ENCODE measurements at regions not wholly inside any gene's neighbourhood (a gene's known extent, or its start where the extent isn't known, plus 50 kb on each side); places are given as distances from the start of the nearest gene placed in this dataset.
"Not testable (repeated sequence)": the region's sequence is repeated elsewhere in the genome, so short reads cannot be mapped to it uniquely, and the experiment has no call there.

DNA sequence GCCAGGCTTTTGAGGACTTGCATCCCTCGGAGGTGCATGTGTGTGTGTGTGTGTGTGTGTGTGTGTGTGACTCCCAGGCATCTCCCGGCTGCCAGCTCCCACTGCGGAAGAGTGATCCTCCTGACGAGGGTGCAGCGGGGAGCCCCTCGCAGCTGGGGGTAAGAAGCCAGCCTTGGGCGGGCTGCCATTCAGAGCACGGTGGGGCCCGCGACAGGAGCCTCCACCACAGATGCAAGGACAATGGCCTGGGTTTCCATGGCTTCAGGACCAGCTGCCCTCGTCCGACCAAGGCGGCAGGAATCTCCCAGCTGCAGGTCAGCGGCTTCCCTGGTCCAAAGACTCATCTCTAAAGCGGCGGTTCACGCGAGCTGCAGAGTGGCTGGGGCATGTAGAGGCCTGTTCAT lies 908.5 kb downstream of the BRD1 start:
- Histone ChIP-seq H3K4me3 (no peak overlapping the region), H3K27ac (no peak overlapping the region), H3K9me3 (no peaks in the 10 kb centered on the region), H3K4me1 (no peaks in the 10 kb centered on the region), H3K27me3 (peaks cover 0 to 64% (median 0%) of the 10 kb centered on the region in 4 donors), H3K36me3 (no peaks in the 10 kb centered on the region)
- intact Hi-C loops (cut with DNase I), result no loop called here
- no peak for DNase-seq
- WGBS, 2 donors, result 24 to 61% methylated on average over 8 to 11 of the region's 18 CpGs
- TF ChIP-seq POLR2A (IDR thresholded peaks at IDR 0.05) (no peak), CTCF (IDR thresholded peaks at IDR 0.05) (no peak)

DNA sequence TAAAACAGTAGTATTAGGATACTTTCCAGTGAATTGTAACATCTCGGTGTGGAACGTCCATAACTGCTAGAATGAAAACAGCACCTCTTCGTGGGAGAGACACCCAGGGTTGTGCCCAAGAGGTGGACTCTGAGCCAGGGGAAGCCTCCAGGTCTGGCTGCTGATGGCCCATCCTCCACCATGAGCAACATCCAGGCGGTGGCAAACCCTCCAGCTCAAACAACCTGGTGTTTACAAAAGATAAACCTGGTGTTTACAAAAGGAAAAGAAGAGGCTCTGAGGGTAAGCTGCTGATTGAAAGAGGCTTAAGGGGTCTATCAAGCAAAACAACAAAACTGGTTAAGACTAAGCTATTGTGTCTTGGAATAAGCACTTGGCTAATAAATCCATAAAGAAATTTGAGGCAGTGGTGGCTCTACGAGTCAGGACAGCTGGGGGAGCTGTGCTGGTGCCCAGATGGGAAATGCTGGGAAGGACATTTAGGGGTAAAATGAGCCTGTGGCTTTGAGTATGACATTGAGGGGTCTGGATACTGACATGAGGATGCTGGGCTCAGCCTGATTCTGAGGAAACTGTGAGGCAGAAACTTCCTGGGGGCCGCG lies 909.0 kb downstream of the BRD1 start:
- no peak for TF ChIP-seq CTCF (IDR thresholded peaks at IDR 0.05)
- TF ChIP-seq POLR2A (IDR thresholded peaks at IDR 0.05), result no peak
- Histone ChIP-seq H3K4me3 (no peak overlapping the region), H3K36me3 (no peaks in the 10 kb centered on the region), H3K4me1 (no peaks in the 10 kb centered on the region), H3K27me3 (peaks cover 0 to 64% (median 0%) of the 10 kb centered on the region in 4 donors), H3K27ac (no peak overlapping the region), H3K9me3 (no peaks in the 10 kb centered on the region)
- intact Hi-C loops (cut with DNase I), result no loop called here
- no peak for DNase-seq
- WGBS, 2 donors, result 33 to 55% methylated on average over 5 to 7 of the region's 7 CpGs

DNA sequence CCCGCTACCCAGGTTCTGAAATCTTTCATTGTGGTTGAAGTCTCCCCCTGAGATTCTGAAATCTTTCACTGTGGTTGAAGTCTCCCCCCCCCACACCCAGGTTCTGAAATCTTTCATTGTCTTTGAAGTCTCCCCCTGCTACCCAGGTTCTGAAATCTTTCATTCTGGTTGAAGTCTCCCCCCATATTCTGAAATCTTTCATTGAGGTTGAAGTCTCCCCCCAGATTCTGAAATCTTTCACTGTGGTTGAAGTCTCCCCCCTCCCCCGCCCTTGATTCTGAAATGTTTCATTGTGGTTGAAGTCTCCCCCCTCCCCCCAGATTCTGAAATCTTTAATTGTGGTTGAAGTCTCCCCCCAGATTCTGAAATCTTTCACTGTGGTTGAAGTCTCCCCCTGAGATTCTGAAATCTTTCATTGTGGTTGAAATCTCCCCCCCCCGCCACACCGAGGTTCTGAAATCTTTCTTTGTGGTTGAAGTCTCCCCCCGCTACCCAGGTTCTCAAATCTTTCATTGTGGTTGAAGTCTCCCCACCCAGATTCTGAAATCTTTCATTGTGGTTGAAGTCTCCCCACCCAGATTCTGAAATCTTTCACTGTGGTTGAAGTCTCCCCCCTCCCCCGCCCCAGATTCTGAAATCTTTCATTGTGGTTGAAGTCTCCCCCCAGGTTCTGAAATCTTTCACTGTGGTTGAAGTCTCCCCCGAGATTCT lies 915.2 kb downstream of the BRD1 start:
- H3K27me3 ChIP-seq, result peaks cover 0 to 25% (median 0%) of the 10 kb centered on the region in 4 donors
- H3K27ac ChIP-seq; H3K4me1 ChIP-seq; DNase-seq; H3K9me3 ChIP-seq; H3K4me3 ChIP-seq; intact Hi-C loops (cut with DNase I); H3K36me3 ChIP-seq: not testable (repeated sequence)
- WGBS, 2 donors, result 57 to 58% methylated on average over 5 to 6 of the region's 7 CpGs

DNA sequence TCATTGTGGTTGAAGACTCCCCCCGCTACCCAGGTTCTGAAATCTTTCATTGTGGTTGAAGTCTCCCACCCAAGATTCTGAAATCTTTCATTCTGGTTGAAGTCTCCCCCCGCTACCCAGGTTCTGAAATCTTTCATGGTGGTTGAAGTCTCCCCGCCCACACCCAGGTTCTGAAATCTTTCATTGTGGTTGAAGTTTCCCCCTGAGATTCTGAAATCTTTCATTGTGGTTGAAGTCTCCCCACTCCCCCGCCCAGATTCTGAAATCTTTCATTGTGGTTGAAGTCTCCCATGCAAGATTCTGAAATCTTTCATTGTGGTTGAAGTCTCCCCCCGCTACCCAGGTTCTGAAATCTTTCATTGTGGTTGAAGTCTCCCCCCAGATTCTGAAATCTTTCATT lies 916.0 kb downstream of the BRD1 start:
- H3K36me3 ChIP-seq; intact Hi-C loops (cut with DNase I); H3K4me3 ChIP-seq; H3K9me3 ChIP-seq; H3K4me1 ChIP-seq; DNase-seq; H3K27ac ChIP-seq: not testable (repeated sequence)
- WGBS, 2 donors, result 59 to 62% methylated on average over 4 of the region's 5 CpGs
- H3K27me3 ChIP-seq, result peaks cover 0 to 18% (median 0%) of the 10 kb centered on the region in 4 donors

GRCh38 chr22:48911067-48911466 lies 916.6 kb downstream of the BRD1 start:
- H3K27me3 ChIP-seq, result peaks cover 0 to 13% (median 0%) of the 10 kb centered on the region in 4 donors
- WGBS, 2 donors, result 50 to 71% methylated on average over 1 to 2 of the region's 4 CpGs
- H3K9me3 ChIP-seq; H3K36me3 ChIP-seq; H3K4me3 ChIP-seq; intact Hi-C loops (cut with DNase I); H3K4me1 ChIP-seq; H3K27ac ChIP-seq; DNase-seq: not testable (repeated sequence)

DNA sequence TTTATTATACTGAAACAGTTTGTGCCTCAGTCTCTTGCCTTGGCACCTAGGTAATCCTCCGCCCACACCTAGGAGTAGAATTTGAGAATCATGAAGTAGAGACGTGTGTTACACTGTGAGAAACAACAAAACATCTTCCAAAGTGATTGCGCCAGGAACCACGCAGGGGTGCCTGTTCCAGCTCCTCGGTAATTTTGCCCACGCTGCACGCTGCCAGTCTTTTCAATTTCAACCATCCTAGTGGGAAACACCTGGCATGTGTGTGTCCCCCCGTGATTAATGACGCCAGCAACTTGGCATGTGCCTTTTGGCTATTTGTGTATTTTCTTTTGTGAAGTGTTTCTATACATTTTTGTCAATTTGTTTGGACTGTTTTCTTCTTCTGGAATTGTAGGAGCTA lies 919.1 kb downstream of the BRD1 start:
- Histone ChIP-seq H3K36me3 (no peaks in the 10 kb centered on the region), H3K27ac (no peak overlapping the region), H3K27me3 (no peaks in the 10 kb centered on the region), H3K9me3 (no peaks in the 10 kb centered on the region), H3K4me1 (no peaks in the 10 kb centered on the region), H3K4me3 (no peak overlapping the region)
- intact Hi-C loops (cut with DNase I), result no loop called here
- TF ChIP-seq CTCF (IDR thresholded peaks at IDR 0.05), result no peak
- TF ChIP-seq POLR2A (IDR thresholded peaks at IDR 0.05), result no peak
- no peak for DNase-seq
- 49 to 59% methylated on average over 9 of the region's 9 CpGs for WGBS, 2 donors

All from esophagus squamous epithelium (tissue), 5 donors.